Stomach (tissue), 8 donors: ENCODE measurements at regions not wholly inside any gene's neighbourhood (a gene's known extent, or its start where the extent isn't known, plus 50 kb on each side); places are given as distances from the start of the nearest gene placed in this dataset.

Experiments used
- DNase-seq, 2 donors: peaks; one replicate each; pipeline versions ENCODE4 v3.0.0 to v3.0.0-alpha.2; 2013 to 2019
- H3K27ac ChIP-seq, 5 donors: fragments of 200-600 bp in 4 of 5; sonication (generic) in 4 of 5; one replicate each; pipeline ENCODE4 v1.5.1; 2013 to 2019; ENCODE audit warnings: mild to moderate bottlenecking in 1 of 5, moderate library complexity in 1 of 5
- H3K27me3 ChIP-seq, 3 donors: fragments of 200-600 bp; sonication (generic); one replicate each; pipeline ENCODE4 v1.5.1; 2017 to 2019; ENCODE audit warnings: mixed run types in 1 of 3
- H3K36me3 ChIP-seq, 4 donors: fragments of 200-600 bp; sonication (generic); 1 replicate in 3 of 4; 2 replicates in 1 of 4; pipeline ENCODE4 v1.5.1; 2016 to 2019
- H3K4me1 ChIP-seq, 4 donors: fragments of 200-600 bp; sonication (generic); one replicate each; pipeline ENCODE4 v1.5.1; 2016 to 2019
- H3K4me3 ChIP-seq, 4 donors: fragments of 200-600 bp; sonication (generic) in 3 of 4; one replicate each; pipeline ENCODE4 v1.5.1; 2016 to 2019; ENCODE audit warnings: mild to moderate bottlenecking in 1 of 4
- H3K9me3 ChIP-seq, 4 donors: fragments of 200-600 bp; sonication (generic); one replicate each; pipeline ENCODE4 v1.5.1; 2016 to 2019
- EP300 ChIP-seq: sonication (generic); formaldehyde crosslinking; IDR thresholded peaks from one replicate; pipeline ENCODE4 v1.6.1; 2017; ENCODE audit warnings: antibody characterized with exemption
- POLR2A ChIP-seq, 4 donors: fragments of 450-650 bp; IDR thresholded peaks; one replicate each; pipeline ENCODE4 v1.6.1; 2016; ENCODE audit warnings: antibody characterized with exemption in 4 of 4, control low read depth in 2 of 4, mild to moderate bottlenecking in 1 of 4, moderate library complexity in 1 of 4
- POLR2AphosphoS5 ChIP-seq, 3 donors: sonication (generic); formaldehyde crosslinking; IDR thresholded peaks; one replicate each; pipeline ENCODE4 v1.6.1; 2016; ENCODE audit warnings: antibody characterized with exemption in 3 of 3
- WGBS, 5 donors: extraction: QIAGEN DNeasy Blood & Tissue Kit in 3 of 5; methylation state at CpG; one replicate each; pipeline versions ENCODE4 v1.1.5 to v1.1.7; 2013 to 2018; 5-methylcytosine and 5-hydroxymethylcytosine counted together
- intact Hi-C: fragments of 100-400 bp; cut with DNase I; formaldehyde crosslinking; loops from one replicate; pipeline ENCODE4 v1.15.1; 2023; ENCODE audit warnings: low total_unique reads
- TF ChIP-seq, protein P1 (sequence below), 7 experiments: fragments of 450-650 bp in 4 of 7; fragments of 200-600 bp in 3 of 7; sonication (generic) in 3 of 7; IDR thresholded peaks; one replicate each; pipeline ENCODE4 v1.5.1; 2016 to 2019; ENCODE audit warnings: antibody characterized with exemption in 7 of 7, control low read depth in 2 of 7, mild to moderate bottlenecking in 1 of 7
- donor health status: healthy with polysubstance abuse.
- donor health status: Bipolar disorder and iron deficiency.
- donor health status: healthy.

DNA sequence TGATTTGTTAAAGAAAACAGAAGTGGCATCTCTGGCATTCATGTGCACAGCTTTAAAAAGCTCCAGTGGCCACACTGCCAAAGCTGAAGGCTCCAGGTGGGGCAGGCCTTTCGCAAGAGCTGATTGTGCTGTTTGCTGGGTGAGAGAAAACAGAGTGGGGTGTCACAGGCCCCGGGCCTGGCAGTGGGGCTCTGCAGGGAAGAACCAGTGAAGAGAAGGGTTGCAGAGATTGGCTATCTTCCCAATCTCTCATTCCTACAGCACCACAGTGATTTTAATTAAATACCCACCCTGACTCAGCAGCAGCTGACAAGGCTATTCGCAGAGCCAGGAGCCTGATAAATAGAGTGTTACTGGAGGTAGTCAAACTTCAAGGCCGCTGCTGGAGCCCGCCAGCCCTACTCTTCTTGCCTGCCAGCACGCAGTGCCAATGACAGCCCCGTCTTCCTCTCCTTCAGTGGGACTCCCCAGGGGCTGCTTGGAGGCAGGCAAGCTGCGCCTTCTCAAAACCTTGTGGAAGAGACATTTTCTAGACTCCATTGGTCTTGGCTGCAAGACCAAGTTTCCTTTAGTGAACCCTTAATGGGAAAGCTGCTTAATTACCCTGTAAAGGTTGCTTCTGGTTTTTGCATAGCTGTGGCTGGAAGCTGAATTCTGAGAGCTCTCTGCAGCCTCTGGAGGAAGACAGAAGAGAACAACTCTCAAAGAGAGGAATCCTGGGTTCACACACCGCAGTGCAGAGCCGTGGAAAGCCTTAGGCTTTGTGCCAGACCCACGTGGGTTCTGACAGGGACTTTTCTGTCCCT lies 225.8 kb upstream of the SLCO3A1 start:
- peak in 1 of 2 donors; percentile 64 for DNase-seq
- H3K27ac ChIP-seq, result peak overlapping the region in 2 of 5 donors; percentile 8 to 58
- TF ChIP-seq EP300, result peak; percentile 30
- peak in 1 of 3 donors; percentile 44 for TF ChIP-seq POLR2AphosphoS5 (IDR thresholded peaks at IDR 0.05)
- TF ChIP-seq, protein P1, sequence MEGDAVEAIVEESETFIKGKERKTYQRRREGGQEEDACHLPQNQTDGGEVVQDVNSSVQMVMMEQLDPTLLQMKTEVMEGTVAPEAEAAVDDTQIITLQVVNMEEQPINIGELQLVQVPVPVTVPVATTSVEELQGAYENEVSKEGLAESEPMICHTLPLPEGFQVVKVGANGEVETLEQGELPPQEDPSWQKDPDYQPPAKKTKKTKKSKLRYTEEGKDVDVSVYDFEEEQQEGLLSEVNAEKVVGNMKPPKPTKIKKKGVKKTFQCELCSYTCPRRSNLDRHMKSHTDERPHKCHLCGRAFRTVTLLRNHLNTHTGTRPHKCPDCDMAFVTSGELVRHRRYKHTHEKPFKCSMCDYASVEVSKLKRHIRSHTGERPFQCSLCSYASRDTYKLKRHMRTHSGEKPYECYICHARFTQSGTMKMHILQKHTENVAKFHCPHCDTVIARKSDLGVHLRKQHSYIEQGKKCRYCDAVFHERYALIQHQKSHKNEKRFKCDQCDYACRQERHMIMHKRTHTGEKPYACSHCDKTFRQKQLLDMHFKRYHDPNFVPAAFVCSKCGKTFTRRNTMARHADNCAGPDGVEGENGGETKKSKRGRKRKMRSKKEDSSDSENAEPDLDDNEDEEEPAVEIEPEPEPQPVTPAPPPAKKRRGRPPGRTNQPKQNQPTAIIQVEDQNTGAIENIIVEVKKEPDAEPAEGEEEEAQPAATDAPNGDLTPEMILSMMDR (IDR thresholded peaks at IDR 0.05), result no peak
- no peaks in the 10 kb centered on the region for H3K27me3 ChIP-seq
- no peak overlapping the region for H3K4me3 ChIP-seq
- 59 to 72% (median 64%) methylated on average over 11 of the region's 11 CpGs for WGBS, 5 donors
- H3K36me3 ChIP-seq, result no peaks in the 10 kb centered on the region
- H3K4me1 ChIP-seq, result no peaks in the 10 kb centered on the region
- intact Hi-C loops, result no loop called here
- no peaks in the 10 kb centered on the region for H3K9me3 ChIP-seq

DNA sequence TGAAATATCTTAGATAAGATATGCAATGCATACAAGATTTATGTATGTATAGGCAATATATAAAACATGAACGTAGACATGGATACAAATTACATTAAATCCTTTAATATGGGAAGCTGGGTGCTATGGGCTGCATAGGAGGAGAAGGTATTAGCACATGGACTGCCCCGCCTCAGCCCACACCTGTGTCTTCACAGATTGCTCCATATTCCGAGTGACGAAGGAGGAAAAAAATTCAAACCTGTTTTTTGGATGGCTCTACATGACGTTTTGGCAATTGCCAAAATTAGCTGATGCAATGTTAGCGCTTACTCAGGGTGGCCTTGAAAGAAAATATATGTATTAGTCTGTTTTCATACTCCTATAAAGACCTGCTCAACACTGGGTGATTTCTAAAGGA lies 223.4 kb upstream of the SLCO3A1 start:
- no peaks in the 10 kb centered on the region for H3K36me3 ChIP-seq
- DNase-seq, result no peak
- TF ChIP-seq EP300 (no peak), POLR2AphosphoS5 (IDR thresholded peaks at IDR 0.05) (no peak), POLR2A (IDR thresholded peaks at IDR 0.05) (no peak)
- TF ChIP-seq, protein P1 (IDR thresholded peaks at IDR 0.05), result no peak
- WGBS, 5 donors, result 68 to 74% (median 69%) methylated on average over 6 of the region's 6 CpGs
- no peak overlapping the region for H3K27ac ChIP-seq
- H3K27me3 ChIP-seq, result no peaks in the 10 kb centered on the region
- no peak overlapping the region for H3K4me3 ChIP-seq
- intact Hi-C loops, result no loop called here
- H3K4me1 ChIP-seq, result no peaks in the 10 kb centered on the region
- H3K9me3 ChIP-seq, result no peaks in the 10 kb centered on the region

DNA sequence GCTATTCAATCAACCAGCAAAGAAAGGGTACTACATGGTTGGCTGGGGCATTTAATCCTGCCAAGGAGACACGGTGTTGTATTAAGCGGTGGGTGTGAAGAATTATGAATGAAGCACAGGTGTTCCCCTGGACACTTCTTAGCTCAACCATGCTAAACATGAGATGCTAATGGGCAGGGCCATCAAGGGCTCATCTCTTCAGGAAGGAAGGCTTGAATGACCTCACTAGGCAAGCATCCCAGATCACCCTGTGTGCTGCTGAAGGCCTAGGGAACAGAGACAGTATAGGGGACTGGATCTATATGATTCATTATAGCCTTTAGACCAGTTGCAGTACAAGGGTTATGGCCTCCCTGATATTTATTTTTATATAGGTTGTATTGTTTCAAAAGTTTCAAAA lies 221.3 kb upstream of the SLCO3A1 start:
- intact Hi-C loops, result no loop called here
- H3K27ac ChIP-seq, result no peak overlapping the region
- WGBS, 5 donors, result 88 to 94% (median 89%) methylated on average over 2 of the region's 2 CpGs
- H3K4me3 ChIP-seq, result no peak overlapping the region
- DNase-seq, result no peak
- no peaks in the 10 kb centered on the region for H3K4me1 ChIP-seq
- no peak for TF ChIP-seq POLR2AphosphoS5 (IDR thresholded peaks at IDR 0.05)
- no peak for TF ChIP-seq EP300
- no peak for TF ChIP-seq POLR2A (IDR thresholded peaks at IDR 0.05)
- TF ChIP-seq, protein P1 (IDR thresholded peaks at IDR 0.05), result no peak
- no peaks in the 10 kb centered on the region for H3K27me3 ChIP-seq
- H3K9me3 ChIP-seq, result no peaks in the 10 kb centered on the region
- H3K36me3 ChIP-seq, result no peaks in the 10 kb centered on the region

DNA sequence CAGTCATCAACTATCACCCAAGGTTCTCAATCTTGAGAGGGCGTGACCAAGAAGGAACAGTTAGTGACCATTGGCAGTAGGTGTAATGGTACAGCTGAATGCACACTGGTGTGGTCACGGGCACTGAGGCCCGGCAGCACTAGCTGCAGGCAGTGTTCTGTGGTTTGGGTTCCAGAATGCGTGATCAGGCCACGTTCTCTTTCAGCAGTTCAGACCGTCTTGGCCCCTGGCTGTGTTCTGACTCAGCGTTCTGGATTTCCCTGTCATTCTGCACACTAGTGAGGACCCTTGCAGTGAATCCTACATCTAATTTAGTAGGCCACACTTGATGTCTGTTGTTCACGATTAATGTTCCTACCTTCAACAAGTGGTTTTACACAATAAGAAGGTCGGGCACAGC lies 220.5 kb upstream of the SLCO3A1 start:
- DNase-seq, result no peak
- no peak for TF ChIP-seq EP300
- TF ChIP-seq, protein P1 (IDR thresholded peaks at IDR 0.05), result no peak
- no peak for TF ChIP-seq POLR2AphosphoS5 (IDR thresholded peaks at IDR 0.05)
- no peak for TF ChIP-seq POLR2A (IDR thresholded peaks at IDR 0.05)
- H3K4me1 ChIP-seq, result no peaks in the 10 kb centered on the region
- 83 to 90% (median 89%) methylated on average over 9 of the region's 9 CpGs for WGBS, 5 donors
- H3K27ac ChIP-seq, result no peak overlapping the region
- H3K36me3 ChIP-seq, result no peaks in the 10 kb centered on the region
- intact Hi-C loops, result no loop called here
- H3K27me3 ChIP-seq, result no peaks in the 10 kb centered on the region
- no peaks in the 10 kb centered on the region for H3K9me3 ChIP-seq
- no peak overlapping the region for H3K4me3 ChIP-seq
